ENCODE measurements at regions not wholly inside any gene's neighbourhood (a gene's known extent, or its start where the extent isn't known, plus 50 kb on each side); places are given as distances from the start of the nearest gene placed in this dataset.
"Not testable (repeated sequence)": the region's sequence is repeated elsewhere in the genome, so short reads cannot be mapped to it uniquely, and the experiment has no call there.

DNA sequence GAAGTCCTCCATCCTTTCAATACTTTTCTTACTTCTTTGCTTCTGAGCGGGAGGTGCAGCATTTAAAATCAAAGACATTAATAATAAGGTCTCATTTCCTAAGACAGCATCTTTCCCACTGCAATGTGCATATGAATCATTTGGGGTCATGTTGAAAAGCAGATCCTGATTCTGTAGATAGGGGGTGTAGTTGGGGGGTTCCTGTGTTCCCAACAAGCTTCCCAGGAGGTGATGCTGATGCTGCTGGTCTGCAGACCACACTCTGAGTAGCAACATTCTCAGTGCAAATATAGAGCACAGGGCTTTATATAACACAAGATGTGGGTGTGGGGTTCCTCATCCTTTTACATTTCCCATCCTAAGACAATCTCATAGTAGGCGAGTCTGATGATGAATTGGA, 126.5 kb upstream of the PALM2AKAP2 start:
- H3K9me3 ChIP-seq (ENCODE audit: low read depth, low read length): no peaks in the 10 kb centered on the region
- TF ChIP-seq EZH2 (IDR thresholded peaks at IDR 0.05) (no peak), POLR2AphosphoS5 (IDR thresholded peaks at IDR 0.05; ENCODE audit: borderline replicate concordance, low read depth, low read length) (no peak), FOXP2 (optimal IDR thresholded peaks at IDR 0.05; ENCODE audit: control extremely low read depth, extremely low read length, insufficient read depth) (no peak)
- no peak for DNase-seq (ENCODE audit: low read depth, low spot score)

DNA sequence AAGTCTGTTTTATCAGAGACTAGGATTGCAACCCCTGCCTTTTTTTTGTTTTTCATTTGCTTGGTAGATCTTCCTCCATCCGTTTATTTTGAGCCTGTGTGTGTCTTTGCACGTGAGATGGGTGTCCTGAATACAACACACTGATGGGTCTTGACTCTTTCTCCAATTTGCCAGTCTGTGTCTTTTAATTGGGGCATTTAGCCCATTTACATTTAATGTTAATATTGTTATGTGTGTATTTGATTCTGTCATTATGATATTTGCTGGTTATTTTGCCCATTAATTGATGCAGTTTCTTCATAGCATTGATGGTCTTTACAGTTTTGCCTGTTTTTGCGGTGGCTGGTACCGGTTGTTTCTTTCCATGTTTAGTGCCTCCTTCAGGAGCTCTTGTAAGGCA, 116.0 kb upstream of the PALM2AKAP2 start:
- H3K36me3 ChIP-seq (ENCODE audit: insufficient read depth, low read length); H3K9me3 ChIP-seq (ENCODE audit: low read depth, low read length); H3K27ac ChIP-seq; H3K4me3 ChIP-seq; H3K9ac ChIP-seq (ENCODE audit: insufficient read length); DNase-seq (ENCODE audit: low read depth, low spot score): not testable (repeated sequence)

More for the DNA sequence above, 126.5 kb upstream of the PALM2AKAP2 start:
- Histone ChIP-seq H3K27ac (no peak overlapping the region), H3K9ac (ENCODE audit: insufficient read length) (no peak overlapping the region), H3K36me3 (ENCODE audit: insufficient read depth, low read length) (no peaks in the 10 kb centered on the region), H3K4me3 (no peak overlapping the region)

DNA sequence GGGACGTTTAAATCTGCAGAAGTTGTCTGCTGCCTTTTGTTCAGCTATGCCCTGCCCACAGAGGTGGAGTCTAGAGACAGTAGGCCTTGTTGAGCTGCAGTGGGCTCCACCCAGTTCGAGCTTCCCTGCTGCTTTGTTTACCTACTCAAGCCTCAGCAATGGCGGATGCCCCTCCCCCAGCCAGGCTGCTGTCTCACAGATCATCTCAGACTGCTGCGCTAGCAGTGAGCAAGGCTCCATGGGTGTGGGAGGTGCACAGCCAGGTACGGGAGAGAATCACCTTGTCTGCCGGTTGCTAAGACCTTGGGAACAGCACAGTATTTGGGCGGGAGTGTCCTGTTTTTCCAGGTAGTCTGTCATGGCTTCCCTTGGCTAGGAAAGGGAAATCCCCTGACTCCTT, 114.3 kb upstream of the PALM2AKAP2 start:
- not testable (repeated sequence) for H3K27ac ChIP-seq; H3K36me3 ChIP-seq (ENCODE audit: insufficient read depth, low read length); H3K9me3 ChIP-seq (ENCODE audit: low read depth, low read length); H3K4me3 ChIP-seq; DNase-seq (ENCODE audit: low read depth, low spot score); H3K9ac ChIP-seq (ENCODE audit: insufficient read length)

DNA sequence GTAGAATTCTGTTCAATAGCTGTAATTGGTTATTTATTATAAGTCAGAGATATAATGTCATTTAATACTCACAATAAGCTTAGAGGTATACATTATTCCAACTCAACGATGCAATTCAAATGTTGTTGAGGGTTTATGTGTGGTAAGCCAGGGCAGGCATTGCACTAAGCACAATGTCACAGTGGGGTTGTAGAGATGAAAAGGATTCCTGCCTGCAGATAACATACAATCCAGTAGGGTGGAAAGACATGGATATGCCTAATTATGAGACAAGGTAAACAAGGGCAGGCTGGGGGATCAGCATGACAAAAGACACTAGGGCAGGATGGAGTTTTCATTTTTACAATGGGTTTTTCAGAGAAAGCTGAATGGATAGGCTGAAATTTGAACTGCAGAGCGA, 98.7 kb upstream of the PALM2AKAP2 start:
- TF ChIP-seq FOXP2 (optimal IDR thresholded peaks at IDR 0.05; ENCODE audit: control extremely low read depth, extremely low read length, insufficient read depth): no peak
- no peak for TF ChIP-seq EZH2 (IDR thresholded peaks at IDR 0.05)
- TF ChIP-seq POLR2AphosphoS5 (IDR thresholded peaks at IDR 0.05; ENCODE audit: borderline replicate concordance, low read depth, low read length): no peak
- Histone ChIP-seq H3K9ac (ENCODE audit: insufficient read length) (no peak overlapping the region), H3K27ac (no peak overlapping the region), H3K9me3 (ENCODE audit: low read depth, low read length) (no peaks in the 10 kb centered on the region), H3K4me3 (no peak overlapping the region), H3K36me3 (ENCODE audit: insufficient read depth, low read length) (no peaks in the 10 kb centered on the region)
- no peak for DNase-seq (ENCODE audit: low read depth, low spot score)

DNA sequence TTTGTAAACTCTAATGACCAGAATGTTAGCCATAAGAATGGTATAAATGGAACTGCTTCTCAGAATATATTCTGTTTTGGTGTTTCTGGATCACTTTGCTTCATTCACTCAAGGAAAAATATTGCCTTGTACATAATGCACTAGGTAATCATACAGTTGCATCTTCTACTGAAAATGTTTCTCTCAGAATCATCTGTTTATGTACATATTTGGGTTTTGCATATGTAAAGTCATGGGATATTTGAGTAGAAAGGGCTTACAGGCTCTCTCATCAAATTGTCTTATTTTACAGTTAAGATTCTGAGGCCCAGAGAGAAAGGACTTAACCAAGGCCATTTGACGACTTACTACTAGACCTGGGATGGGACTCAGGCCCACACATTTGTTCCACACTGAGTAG, 97.8 kb upstream of the PALM2AKAP2 start:
- DNase-seq (ENCODE audit: low read depth, low spot score): no peak
- H3K36me3 ChIP-seq (ENCODE audit: insufficient read depth, low read length): no peaks in the 10 kb centered on the region
- no peak overlapping the region for H3K4me3 ChIP-seq
- no peak overlapping the region for H3K27ac ChIP-seq
- H3K9me3 ChIP-seq (ENCODE audit: low read depth, low read length): no peaks in the 10 kb centered on the region
- H3K9ac ChIP-seq (ENCODE audit: insufficient read length): no peak overlapping the region
- TF ChIP-seq FOXP2 (optimal IDR thresholded peaks at IDR 0.05; ENCODE audit: control extremely low read depth, extremely low read length, insufficient read depth) (no peak), POLR2AphosphoS5 (IDR thresholded peaks at IDR 0.05; ENCODE audit: borderline replicate concordance, low read depth, low read length) (no peak), EZH2 (IDR thresholded peaks at IDR 0.05) (no peak)

DNA sequence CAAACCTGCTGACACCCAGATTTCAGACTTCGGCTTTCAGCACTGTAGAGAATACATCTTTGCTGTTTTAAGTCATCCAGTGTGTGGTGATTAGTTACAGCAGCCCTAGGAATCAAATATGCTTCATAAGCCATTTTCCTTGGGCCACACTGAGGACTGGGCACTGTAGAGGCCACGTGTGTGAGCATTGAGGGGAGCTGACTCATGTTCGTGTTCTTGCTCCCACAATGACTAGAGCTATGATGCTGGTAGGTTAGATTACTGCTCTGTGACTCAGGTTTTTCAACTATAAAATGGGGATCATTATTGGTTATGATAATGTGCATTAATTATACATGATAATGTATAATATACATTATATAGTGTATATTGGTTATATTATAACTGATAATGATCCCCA, 96.5 kb upstream of the PALM2AKAP2 start:
- TF ChIP-seq EZH2 (IDR thresholded peaks at IDR 0.05) (no peak), POLR2AphosphoS5 (IDR thresholded peaks at IDR 0.05; ENCODE audit: borderline replicate concordance, low read depth, low read length) (no peak), FOXP2 (optimal IDR thresholded peaks at IDR 0.05; ENCODE audit: control extremely low read depth, extremely low read length, insufficient read depth) (no peak)
- H3K9ac ChIP-seq (ENCODE audit: insufficient read length): no peak overlapping the region
- no peaks in the 10 kb centered on the region for H3K9me3 ChIP-seq (ENCODE audit: low read depth, low read length)
- H3K4me3 ChIP-seq: no peak overlapping the region
- no peak for DNase-seq (ENCODE audit: low read depth, low spot score)
- no peak overlapping the region for H3K27ac ChIP-seq
- no peaks in the 10 kb centered on the region for H3K36me3 ChIP-seq (ENCODE audit: insufficient read depth, low read length)

DNA sequence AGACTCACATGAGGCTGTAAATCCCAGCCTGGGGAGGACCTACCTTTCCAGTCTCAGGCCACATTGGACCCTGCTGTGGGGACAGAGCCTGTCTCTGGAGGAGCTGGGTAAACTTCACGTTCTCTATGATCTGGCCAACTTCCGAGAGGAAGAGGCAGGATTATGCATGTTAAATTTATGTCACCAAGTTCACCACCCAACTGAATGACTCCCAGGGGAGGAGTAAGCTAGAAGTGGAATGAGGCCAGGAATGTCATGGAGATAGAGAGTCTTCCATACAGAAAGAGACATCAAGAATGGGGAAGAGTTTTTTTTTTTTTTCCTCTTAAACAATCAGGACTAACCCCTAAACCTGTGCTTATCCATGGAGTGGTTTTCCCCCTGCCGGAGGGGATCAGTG, 90.3 kb upstream of the PALM2AKAP2 start:
- no peak for DNase-seq (ENCODE audit: low read depth, low spot score)
- H3K27ac ChIP-seq: no peak overlapping the region
- TF ChIP-seq EZH2 (IDR thresholded peaks at IDR 0.05): no peak
- TF ChIP-seq POLR2AphosphoS5 (IDR thresholded peaks at IDR 0.05; ENCODE audit: borderline replicate concordance, low read depth, low read length): no peak
- TF ChIP-seq FOXP2 (optimal IDR thresholded peaks at IDR 0.05; ENCODE audit: control extremely low read depth, extremely low read length, insufficient read depth): no peak
- no peak overlapping the region for H3K4me3 ChIP-seq
- no peaks in the 10 kb centered on the region for H3K36me3 ChIP-seq (ENCODE audit: insufficient read depth, low read length)
- H3K9ac ChIP-seq (ENCODE audit: insufficient read length): no peak overlapping the region
- H3K9me3 ChIP-seq (ENCODE audit: low read depth, low read length): no peaks in the 10 kb centered on the region

DNA sequence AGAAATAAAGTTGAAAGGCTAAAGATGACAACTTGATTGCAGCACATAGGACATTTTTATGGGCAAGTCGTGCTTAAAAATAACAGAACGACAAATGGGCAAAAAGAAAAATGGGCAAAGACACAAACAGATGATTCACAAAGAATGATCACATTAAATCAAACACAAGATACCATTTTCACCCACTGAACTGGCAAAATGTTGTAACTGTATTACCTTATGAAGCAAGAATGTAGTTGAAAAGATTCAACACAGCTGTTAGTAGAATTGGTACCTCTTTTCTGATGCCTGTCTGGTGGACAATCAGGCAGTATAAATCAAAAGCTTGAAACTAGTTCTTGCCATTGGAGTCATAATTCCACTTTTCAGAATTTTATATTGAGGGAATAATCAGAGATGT, 81.0 kb upstream of the PALM2AKAP2 start:
- Histone ChIP-seq H3K9me3 (ENCODE audit: low read depth, low read length) (no peaks in the 10 kb centered on the region), H3K9ac (ENCODE audit: insufficient read length) (no peak overlapping the region), H3K4me3 (no peak overlapping the region), H3K36me3 (ENCODE audit: insufficient read depth, low read length) (no peaks in the 10 kb centered on the region), H3K27ac (no peak overlapping the region)
- TF ChIP-seq FOXP2 (optimal IDR thresholded peaks at IDR 0.05; ENCODE audit: control extremely low read depth, extremely low read length, insufficient read depth) (no peak), POLR2AphosphoS5 (IDR thresholded peaks at IDR 0.05; ENCODE audit: borderline replicate concordance, low read depth, low read length) (no peak), EZH2 (IDR thresholded peaks at IDR 0.05) (no peak)
- no peak for DNase-seq (ENCODE audit: low read depth, low spot score)

DNA sequence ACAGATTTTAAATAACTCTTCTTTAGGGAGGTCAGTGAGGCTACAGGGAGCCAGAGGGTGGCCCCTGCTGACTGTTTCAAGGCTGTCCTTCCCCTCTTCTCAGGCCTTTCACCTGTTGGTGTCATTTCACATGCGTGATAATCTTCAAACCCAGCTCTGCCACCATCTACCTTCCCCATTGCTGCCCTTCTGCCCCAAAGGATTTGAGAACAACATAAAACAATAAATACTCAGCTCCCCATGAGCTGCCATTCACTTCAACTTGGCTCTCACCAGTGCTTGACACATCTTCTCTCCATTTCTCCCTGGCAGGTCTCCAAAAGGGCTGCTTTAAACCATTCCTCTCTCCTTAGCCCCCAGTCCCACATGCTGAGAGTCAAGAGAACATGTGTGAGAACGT, 75.5 kb upstream of the PALM2AKAP2 start:
- no peak for DNase-seq (ENCODE audit: low read depth, low spot score)
- Histone ChIP-seq H3K4me3 (no peak overlapping the region), H3K27ac (no peak overlapping the region), H3K36me3 (ENCODE audit: insufficient read depth, low read length) (no peaks in the 10 kb centered on the region), H3K9ac (ENCODE audit: insufficient read length) (no peak overlapping the region), H3K9me3 (ENCODE audit: low read depth, low read length) (no peaks in the 10 kb centered on the region)
- no peak for TF ChIP-seq FOXP2 (optimal IDR thresholded peaks at IDR 0.05; ENCODE audit: control extremely low read depth, extremely low read length, insufficient read depth)
- no peak for TF ChIP-seq EZH2 (IDR thresholded peaks at IDR 0.05)
- TF ChIP-seq POLR2AphosphoS5 (IDR thresholded peaks at IDR 0.05; ENCODE audit: borderline replicate concordance, low read depth, low read length): no peak

All from SK-N-MC (cell line).